ENCODE measurements at regions not wholly inside any gene's neighbourhood (a gene's known extent, or its start where the extent isn't known, plus 50 kb on each side); places are given as distances from the start of the nearest gene placed in this dataset.

GRCh38 chr5:122649080-122649479 lies 125.8 kb upstream of the SNX2 start:
- TF ChIP-seq POLR2AphosphoS5 (IDR thresholded peaks at IDR 0.05): no peak
- TF ChIP-seq EP300 (conservative IDR thresholded peaks at IDR 0.05; ENCODE audit: poor library complexity, severe bottlenecking): no peak
- no peaks in the 10 kb centered on the region for H3K79me2 ChIP-seq (replicated peaks; ENCODE audit: insufficient read depth, low read length)
- no peaks in the 10 kb centered on the region for H3K9me3 ChIP-seq (ENCODE audit: low read length)
- H3K36me3 ChIP-seq (ENCODE audit: insufficient read depth, low read length): no peaks in the 10 kb centered on the region
- no peak overlapping the region for H3K4me3 ChIP-seq (ENCODE audit: low read length)
- H3K9me2 ChIP-seq (ENCODE audit: insufficient read depth, low read length): no peaks in the 10 kb centered on the region
- no peaks in the 10 kb centered on the region for H4K20me1 ChIP-seq (ENCODE audit: insufficient read depth)
- no peak overlapping the region for H3K27ac ChIP-seq (ENCODE audit: low read length)
- H3K27me3 ChIP-seq (ENCODE audit: insufficient read depth, low read depth, low read length): no peaks in the 10 kb centered on the region
- no peaks in the 10 kb centered on the region for H3F3A ChIP-seq (ENCODE audit: insufficient read depth, low read length, poor library complexity, severe bottlenecking)
- H3K9ac ChIP-seq (ENCODE audit: low read length): no peak overlapping the region
- no peak overlapping the region for H2AFZ ChIP-seq (ENCODE audit: low read depth, low read length)
- no peak overlapping the region for H3K4me2 ChIP-seq (ENCODE audit: low read length)

- no peak overlapping the region for H3K27ac ChIP-seq (ENCODE audit: low read length)
- no peak overlapping the region for H3K4me2 ChIP-seq (ENCODE audit: low read length)
- H3K79me2 ChIP-seq (replicated peaks; ENCODE audit: insufficient read depth, low read length): no peaks in the 10 kb centered on the region
- no peak overlapping the region for H3K4me3 ChIP-seq (ENCODE audit: low read length)
- H3K27me3 ChIP-seq (ENCODE audit: insufficient read depth, low read depth, low read length): no peaks in the 10 kb centered on the region
- no peak overlapping the region for H3K9ac ChIP-seq (ENCODE audit: low read length)
- no peak overlapping the region for H2AFZ ChIP-seq (ENCODE audit: low read depth, low read length)
- H3F3A ChIP-seq (ENCODE audit: insufficient read depth, low read length, poor library complexity, severe bottlenecking): no peaks in the 10 kb centered on the region
- H4K20me1 ChIP-seq (ENCODE audit: insufficient read depth): no peaks in the 10 kb centered on the region
- no peaks in the 10 kb centered on the region for H3K36me3 ChIP-seq (ENCODE audit: insufficient read depth, low read length)
- no peak for TF ChIP-seq CTCF (IDR thresholded peaks at IDR 0.05; ENCODE audit: poor library complexity, severe bottlenecking)
- no peak for TF ChIP-seq POLR2AphosphoS5 (IDR thresholded peaks at IDR 0.05)
- TF ChIP-seq EP300 (conservative IDR thresholded peaks at IDR 0.05; ENCODE audit: poor library complexity, severe bottlenecking): no peak
- TF ChIP-seq SMC3 (conservative IDR thresholded peaks at IDR 0.05; ENCODE audit: poor library complexity): no peak
- no peak for TF ChIP-seq EZH2 (IDR thresholded peaks at IDR 0.05; ENCODE audit: borderline replicate concordance, insufficient read depth, low read length, poor library complexity, severe bottlenecking)
- no peak for TF ChIP-seq MXI1 (conservative IDR thresholded peaks at IDR 0.05; ENCODE audit: poor library complexity, severe bottlenecking)
- TF ChIP-seq REST (IDR thresholded peaks at IDR 0.05; ENCODE audit: borderline replicate concordance): no peak
- TF ChIP-seq RAD21 (conservative IDR thresholded peaks at IDR 0.05): no peak
- TF ChIP-seq TAF1 (IDR thresholded peaks at IDR 0.05; ENCODE audit: low read depth): no peak
- no peaks in the 10 kb centered on the region for H3K9me3 ChIP-seq (ENCODE audit: low read length)
- no peaks in the 10 kb centered on the region for H3K9me2 ChIP-seq (ENCODE audit: insufficient read depth, low read length)
These were observed 121.5 kb upstream of the SNX2 start for GRCh38 chr5:122653087-122654017.

Measured in neural cell (in vitro differentiated cells).